Tibial artery (tissue), 4 donors: ENCODE measurements at regions not wholly inside any gene's neighbourhood (a gene's known extent, or its start where the extent isn't known, plus 50 kb on each side); places are given as distances from the start of the nearest gene placed in this dataset.

Source experiments
- DNase-seq, 2 donors: peaks; one replicate each; pipeline ENCODE4 v3.0.0-alpha.2; 2019
- H3K27ac ChIP-seq, 2 donors: fragments of 200-600 bp; sonication (generic) in 1 of 2; 1 replicate in 1 of 2; 2 replicates in 1 of 2; pipeline ENCODE4 v1.5.1; 2018 to 2019; ENCODE audit warnings: mild to moderate bottlenecking in 1 of 2
- H3K27me3 ChIP-seq, 2 donors: fragments of 200-600 bp; sonication (generic) in 1 of 2; one replicate each; pipeline versions ENCODE4 v1.5.1 to v1.6.0; 2016 to 2019
- H3K36me3 ChIP-seq, 3 donors: fragments of 200-600 bp; sonication (generic) in 2 of 3; one replicate each; pipeline ENCODE4 v1.5.1; 2016 to 2019; ENCODE audit warnings: mild to moderate bottlenecking in 2 of 3
- H3K4me1 ChIP-seq, 4 donors: fragments of 200-600 bp; sonication (generic) in 2 of 4; 1 replicate in 3 of 4; 2 replicates in 1 of 4; pipeline ENCODE4 v1.5.1; 2016 to 2019
- H3K4me3 ChIP-seq, 2 donors: fragments of 200-600 bp; sonication (generic) in 1 of 2; 1 replicate in 1 of 2; 2 replicates in 1 of 2; pipeline ENCODE4 v1.5.1; 2018 to 2019; ENCODE audit warnings: mild to moderate bottlenecking in 2 of 2
- H3K9me3 ChIP-seq, 3 donors: fragments of 200-600 bp; sonication (generic) in 1 of 3; one replicate each; pipeline ENCODE4 v1.5.1; 2016 to 2019
- CTCF ChIP-seq, 2 experiments: fragments of 200-600 bp in 1 of 2; fragments of 450-650 bp in 1 of 2; IDR thresholded peaks; one replicate each; pipeline ENCODE4 v1.5.1; 2017 to 2019; ENCODE audit warnings: antibody characterized with exemption in 2 of 2, mild to moderate bottlenecking in 1 of 2, moderate library complexity in 1 of 2
- intact Hi-C: fragments of 100-400 bp; cut with DNase I; formaldehyde crosslinking; loops from one replicate; pipeline ENCODE4 v1.15.0; 2023; ENCODE audit warnings: low total_unique reads

- no peaks in the 10 kb centered on the region for H3K4me1 ChIP-seq
Observed at GRCh38 chr20:5675103-5676091, 64.6 kb upstream of the GPCPD1 start.

GRCh38 chr20:5674176-5674660, 63.4 kb upstream of the GPCPD1 start:
- no peaks in the 10 kb centered on the region for H3K9me3 ChIP-seq
- no peak overlapping the region for H3K27ac ChIP-seq
- no peak overlapping the region for H3K4me3 ChIP-seq
- no peaks in the 10 kb centered on the region for H3K36me3 ChIP-seq
- intact Hi-C loops: no loop called here
- no peaks in the 10 kb centered on the region for H3K27me3 ChIP-seq
- H3K4me1 ChIP-seq: no peaks in the 10 kb centered on the region
- no peak for TF ChIP-seq CTCF (IDR thresholded peaks at IDR 0.05)
- no peak for DNase-seq

More at GRCh38 chr20:5675103-5676091, 64.6 kb upstream of the GPCPD1 start:
- no peak for TF ChIP-seq CTCF (IDR thresholded peaks at IDR 0.05)
- intact Hi-C loops: no loop called here
- no peak for DNase-seq
- no peaks in the 10 kb centered on the region for H3K36me3 ChIP-seq
- H3K9me3 ChIP-seq: no peaks in the 10 kb centered on the region
- no peak overlapping the region for H3K27ac ChIP-seq
- no peak overlapping the region for H3K4me3 ChIP-seq
- H3K27me3 ChIP-seq: no peaks in the 10 kb centered on the region

- DNase-seq: no peak
- Histone ChIP-seq H3K9me3 (no peaks in the 10 kb centered on the region), H3K27ac (no peak overlapping the region), H3K27me3 (no peaks in the 10 kb centered on the region), H3K4me1 (no peaks in the 10 kb centered on the region), H3K4me3 (no peak overlapping the region), H3K36me3 (no peaks in the 10 kb centered on the region)
- intact Hi-C loops: no loop called here
- no peak for TF ChIP-seq CTCF (IDR thresholded peaks at IDR 0.05)
Observed at GRCh38 chr20:5670874-5671273, 60.1 kb upstream of the GPCPD1 start.

GRCh38 chr20:5670036-5670536, 59.3 kb upstream of the GPCPD1 start:
- Histone ChIP-seq H3K27me3 (no peaks in the 10 kb centered on the region), H3K9me3 (no peaks in the 10 kb centered on the region), H3K4me3 (no peak overlapping the region), H3K4me1 (no peaks in the 10 kb centered on the region), H3K27ac (no peak overlapping the region), H3K36me3 (no peaks in the 10 kb centered on the region)
- no peak for TF ChIP-seq CTCF (IDR thresholded peaks at IDR 0.05)
- intact Hi-C loops: no loop called here
- DNase-seq: no peak

- no peak overlapping the region for H3K4me3 ChIP-seq
- no peak for TF ChIP-seq CTCF (IDR thresholded peaks at IDR 0.05)
- H3K4me1 ChIP-seq: no peaks in the 10 kb centered on the region
- H3K9me3 ChIP-seq: no peaks in the 10 kb centered on the region
- DNase-seq: no peak
- no peaks in the 10 kb centered on the region for H3K36me3 ChIP-seq
- H3K27me3 ChIP-seq: no peaks in the 10 kb centered on the region
- H3K27ac ChIP-seq: no peak overlapping the region
- intact Hi-C loops: no loop called here
Observed at GRCh38 chr20:5668529-5668868, 57.7 kb upstream of the GPCPD1 start.
